HL-60 (cell line): ENCODE measurements at regions not wholly inside any gene's neighbourhood (a gene's known extent, or its start where the extent isn't known, plus 50 kb on each side); places are given as distances from the start of the nearest gene placed in this dataset.

Source experiments
- GABPA ChIP-seq: IDR thresholded peaks from 2 replicates; pipeline ENCODE4 v1.6.1; 2012; ENCODE audit warnings: low read depth
- POLR2AphosphoS5 ChIP-seq: IDR thresholded peaks from 2 replicates; pipeline ENCODE4 v1.6.1; 2012; ENCODE audit warnings: low read depth
- REST ChIP-seq: IDR thresholded peaks from 2 replicates; pipeline ENCODE4 v1.6.1; 2012; ENCODE audit warnings: low read depth; ENCODE audit not compliant: insufficient replicate concordance
- SPI1 ChIP-seq: IDR thresholded peaks from 2 replicates; pipeline ENCODE4 v1.6.1; 2012; ENCODE audit warnings: low read depth, mild to moderate bottlenecking, borderline replicate concordance
- TF ChIP-seq, protein P1 (sequence below): IDR thresholded peaks from one replicate; pipeline ENCODE4 v1.5.1; 2011; ENCODE audit warnings: low read length, control low read depth, inconsistent platforms; ENCODE audit not compliant: insufficient read depth

DNA sequence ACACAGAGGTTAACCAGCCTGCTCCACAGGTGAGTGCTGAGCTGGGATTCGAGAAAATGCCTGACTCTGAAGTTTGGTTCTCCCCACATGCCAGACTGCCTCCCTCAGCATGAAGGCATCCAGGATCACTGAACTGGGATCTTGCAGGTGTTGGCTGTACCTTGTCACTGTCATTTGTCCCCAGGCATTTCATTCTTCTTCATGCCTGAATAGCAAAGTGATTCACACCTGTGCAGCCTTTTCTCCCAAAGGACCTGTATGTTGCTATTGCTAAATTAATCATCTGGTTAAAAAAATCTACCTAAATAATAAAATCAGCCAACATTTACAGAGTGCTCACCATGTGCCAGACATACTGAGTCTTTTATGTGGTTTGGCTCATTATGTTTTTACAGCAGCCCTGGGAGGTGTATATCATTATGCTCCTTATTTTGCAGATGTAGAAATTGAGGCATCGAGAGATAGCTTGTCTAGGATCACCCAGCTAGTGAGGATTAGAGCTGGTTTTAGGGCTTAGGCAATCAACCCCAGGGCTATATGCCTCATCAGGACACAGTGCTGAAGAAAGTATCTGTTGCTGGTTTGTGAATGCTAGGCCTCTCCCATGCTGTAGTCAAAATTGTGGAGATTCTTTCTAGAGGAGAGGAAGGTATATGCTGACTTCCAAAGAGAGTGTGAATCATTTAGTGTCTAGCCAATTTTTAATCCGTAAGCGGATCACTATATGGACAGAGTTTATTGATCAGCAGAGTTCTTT is 204.4 kb downstream of the HIPK3 start:
- TF ChIP-seq, protein P1, sequence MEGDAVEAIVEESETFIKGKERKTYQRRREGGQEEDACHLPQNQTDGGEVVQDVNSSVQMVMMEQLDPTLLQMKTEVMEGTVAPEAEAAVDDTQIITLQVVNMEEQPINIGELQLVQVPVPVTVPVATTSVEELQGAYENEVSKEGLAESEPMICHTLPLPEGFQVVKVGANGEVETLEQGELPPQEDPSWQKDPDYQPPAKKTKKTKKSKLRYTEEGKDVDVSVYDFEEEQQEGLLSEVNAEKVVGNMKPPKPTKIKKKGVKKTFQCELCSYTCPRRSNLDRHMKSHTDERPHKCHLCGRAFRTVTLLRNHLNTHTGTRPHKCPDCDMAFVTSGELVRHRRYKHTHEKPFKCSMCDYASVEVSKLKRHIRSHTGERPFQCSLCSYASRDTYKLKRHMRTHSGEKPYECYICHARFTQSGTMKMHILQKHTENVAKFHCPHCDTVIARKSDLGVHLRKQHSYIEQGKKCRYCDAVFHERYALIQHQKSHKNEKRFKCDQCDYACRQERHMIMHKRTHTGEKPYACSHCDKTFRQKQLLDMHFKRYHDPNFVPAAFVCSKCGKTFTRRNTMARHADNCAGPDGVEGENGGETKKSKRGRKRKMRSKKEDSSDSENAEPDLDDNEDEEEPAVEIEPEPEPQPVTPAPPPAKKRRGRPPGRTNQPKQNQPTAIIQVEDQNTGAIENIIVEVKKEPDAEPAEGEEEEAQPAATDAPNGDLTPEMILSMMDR: no peak
- no peak for TF ChIP-seq POLR2AphosphoS5
- no peak for TF ChIP-seq GABPA
- TF ChIP-seq REST: no peak
- no peak for TF ChIP-seq SPI1
